Hematopoietic multipotent progenitor cell (in vitro differentiated cells): ENCODE measurements at regions not wholly inside any gene's neighbourhood (a gene's known extent, or its start where the extent isn't known, plus 50 kb on each side); places are given as distances from the start of the nearest gene placed in this dataset.
A peak's percentile ranks its signal among the peaks of the same experiment; 100 is the strongest.

Experiments used
- DNase-seq, 3 donors: peaks; one replicate each; pipeline ENCODE4 v3.0.0-alpha.2; 2011 to 2015; ENCODE audit warnings: low read depth in 2 of 3, low spot score in 2 of 3

DNA sequence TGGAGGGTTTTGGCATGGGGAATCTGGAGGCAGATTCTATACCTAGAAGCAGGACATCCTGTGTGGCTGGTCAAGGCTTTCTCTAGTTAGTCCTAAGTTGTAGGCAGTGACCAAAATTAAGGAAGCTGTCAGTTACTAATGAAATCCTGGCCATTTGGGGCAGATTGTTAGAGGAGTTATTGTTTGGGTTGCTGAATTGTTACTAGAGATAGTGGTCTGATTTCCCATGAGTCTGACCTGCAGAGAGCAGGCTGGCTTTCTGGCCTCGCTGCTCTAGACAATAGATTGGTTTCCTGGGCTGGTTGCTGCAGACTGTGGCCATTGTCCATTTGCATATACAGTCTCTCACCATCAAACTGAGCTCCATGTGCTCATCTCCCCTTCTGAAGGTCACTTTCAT lies 205.0 kb upstream of the SASH1 start:
- DNase-seq: no peak

- no peak for DNase-seq
Measured at GRCh38 chr6:148138573-148138972, 204.1 kb upstream of the SASH1 start.

GRCh38 chr6:148140772-148141557 lies 201.7 kb upstream of the SASH1 start:
- DNase-seq: no peak

DNA sequence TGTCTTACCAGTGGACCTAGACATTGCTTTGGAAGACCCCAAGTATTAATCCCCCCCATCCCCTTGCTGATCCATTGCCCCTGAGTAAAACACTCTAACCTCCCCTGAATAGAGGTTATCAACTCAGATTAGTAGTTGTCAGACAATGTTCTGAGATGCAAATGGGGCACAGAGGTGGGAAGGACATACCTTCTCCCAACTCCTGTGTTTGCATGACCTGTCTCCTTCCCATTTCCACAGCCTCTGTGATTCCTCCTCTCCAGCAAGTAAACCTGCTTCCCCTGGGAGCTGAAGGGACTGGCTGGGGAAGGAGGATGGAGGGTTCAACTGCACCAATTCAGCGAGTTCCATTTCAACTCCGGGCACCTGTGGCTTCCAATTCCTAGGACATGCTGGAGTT lies 199.8 kb upstream of the SASH1 start:
- DNase-seq: no peak

DNA sequence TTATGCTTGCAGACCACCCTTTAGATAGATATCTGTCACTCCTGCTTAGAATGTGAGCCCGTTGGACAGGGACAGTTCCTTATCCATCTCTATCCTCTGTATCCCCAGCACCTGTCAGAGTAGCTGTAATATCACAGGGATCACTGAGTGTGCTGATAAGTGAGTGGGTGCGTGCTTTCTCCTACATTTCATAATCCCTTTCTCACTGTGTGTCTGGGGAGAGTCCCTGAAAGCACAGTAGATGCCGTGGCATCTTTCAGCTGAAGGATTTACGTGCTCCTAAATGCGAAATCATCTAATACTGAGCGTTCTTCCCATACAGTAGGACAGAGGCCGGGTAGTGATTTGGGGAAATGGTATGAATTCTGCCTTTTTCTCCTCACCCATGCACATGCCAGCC lies 198.9 kb upstream of the SASH1 start:
- no peak for DNase-seq

DNA sequence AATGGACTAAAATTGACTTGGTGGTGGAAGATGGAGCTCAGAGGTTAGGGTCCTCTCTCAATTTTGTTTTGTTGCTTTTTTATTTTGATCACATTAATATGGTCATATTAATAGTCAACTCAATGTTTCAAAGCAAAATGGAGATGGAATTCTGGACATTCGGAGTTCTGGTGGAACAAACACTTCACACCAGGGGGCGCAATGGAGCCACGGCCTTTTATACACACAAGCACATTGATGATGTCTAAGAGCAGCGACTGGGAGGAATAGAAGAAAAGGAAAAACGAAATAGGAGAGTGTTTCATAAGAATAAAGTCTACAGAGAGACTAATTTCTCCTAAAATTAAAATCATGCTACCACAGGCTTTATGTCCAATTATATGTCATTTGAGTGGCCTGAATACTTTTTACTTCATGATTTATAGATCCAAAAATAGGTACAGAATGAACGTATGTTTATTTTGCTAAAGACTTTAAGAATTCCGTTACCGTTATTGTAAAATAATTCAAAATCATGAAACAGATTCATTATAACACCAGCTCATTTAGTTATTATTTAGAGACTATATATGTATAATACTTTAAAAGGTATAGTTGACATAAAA lies 197.6 kb upstream of the SASH1 start:
- DNase-seq: peak in 2 of 3 donors; percentile 46 to 80

GRCh38 chr6:148146717-148147462 lies 195.7 kb upstream of the SASH1 start:
- no peak for DNase-seq

- no peak for DNase-seq
Measured at GRCh38 chr6:148147463-148147830, 195.2 kb upstream of the SASH1 start.

DNA sequence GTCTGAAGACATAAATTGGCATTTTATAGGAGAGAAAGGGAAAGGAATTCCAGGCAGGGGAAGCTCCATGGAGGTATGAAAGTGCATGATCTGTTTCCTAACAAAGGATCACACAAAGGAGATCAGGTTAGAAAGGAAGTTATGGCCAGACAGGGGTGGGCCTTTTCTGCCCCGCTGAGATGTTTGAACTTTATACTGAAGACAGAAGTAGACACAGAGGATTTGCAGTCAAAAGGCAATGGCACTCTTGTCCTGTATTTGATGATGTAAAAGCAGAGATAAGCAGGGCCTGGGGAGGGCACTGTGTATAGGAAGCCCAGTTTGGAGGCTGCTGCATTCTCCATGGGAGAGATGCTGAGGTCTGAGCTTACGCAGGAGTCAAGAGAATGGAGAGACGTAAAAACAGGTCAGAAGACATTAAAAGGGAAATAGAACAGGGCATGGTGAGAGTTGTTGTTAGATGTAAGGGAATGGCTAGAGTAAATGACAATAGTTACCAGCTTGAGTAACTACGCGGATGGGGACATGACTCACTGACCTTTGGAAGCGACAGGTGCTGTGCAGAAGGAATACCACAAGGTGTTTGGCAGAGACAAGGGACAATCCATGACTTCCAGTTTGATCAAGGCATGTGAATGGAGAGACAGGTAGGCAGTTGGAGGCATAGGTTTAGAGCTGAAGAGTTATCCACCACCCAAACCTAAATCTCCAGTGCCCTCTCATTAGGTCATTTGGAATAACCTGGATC lies 190.6 kb upstream of the SASH1 start:
- DNase-seq: no peak

- no peak for DNase-seq
Measured at GRCh38 chr6:148154668-148155067, 188.0 kb upstream of the SASH1 start.

DNA sequence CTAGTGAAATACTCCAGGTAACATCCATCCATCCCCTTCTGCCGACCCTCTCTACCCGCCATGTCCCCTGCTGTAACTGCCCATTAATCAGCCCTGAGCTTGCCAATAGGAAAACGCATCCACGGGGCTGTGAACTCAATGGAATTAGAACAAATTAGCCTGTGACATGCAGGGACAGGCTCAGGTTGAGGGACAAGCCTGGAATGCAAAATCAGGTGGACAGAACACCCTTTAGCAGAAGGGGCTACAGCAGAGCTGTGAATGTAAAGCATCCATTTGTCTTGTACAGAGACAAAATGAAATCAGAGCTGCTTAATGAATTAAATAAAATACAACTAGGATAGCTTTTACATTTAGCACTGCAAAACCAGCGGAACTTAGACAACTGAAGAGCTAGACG lies 187.3 kb upstream of the SASH1 start:
- DNase-seq: no peak

- no peak for DNase-seq
Measured at GRCh38 chr6:148157841-148158240, 184.8 kb upstream of the SASH1 start.

DNA sequence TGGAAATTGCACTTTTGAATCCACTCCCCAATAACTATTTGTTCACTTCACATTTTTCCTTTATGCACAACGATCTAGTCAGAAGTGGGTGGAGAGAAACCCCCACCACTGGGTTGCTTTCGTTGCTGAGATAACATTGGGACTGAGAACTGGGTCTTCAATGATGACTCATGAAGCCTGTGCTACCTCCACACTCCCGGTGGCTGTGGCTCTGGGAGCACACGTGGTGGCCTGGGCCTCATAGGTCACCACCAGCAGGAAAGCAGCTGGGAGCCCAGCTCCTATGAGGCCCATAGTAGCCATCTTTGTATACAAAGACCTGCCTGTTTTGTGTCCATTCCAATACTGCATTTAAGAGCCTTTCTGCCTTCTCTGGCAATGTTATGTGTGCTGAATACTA lies 178.0 kb upstream of the SASH1 start:
- no peak for DNase-seq

- DNase-seq: peak in 2 of 3 donors; percentile 39 to 57
Measured at GRCh38 chr6:148166339-148166968, 176.2 kb upstream of the SASH1 start.

DNA sequence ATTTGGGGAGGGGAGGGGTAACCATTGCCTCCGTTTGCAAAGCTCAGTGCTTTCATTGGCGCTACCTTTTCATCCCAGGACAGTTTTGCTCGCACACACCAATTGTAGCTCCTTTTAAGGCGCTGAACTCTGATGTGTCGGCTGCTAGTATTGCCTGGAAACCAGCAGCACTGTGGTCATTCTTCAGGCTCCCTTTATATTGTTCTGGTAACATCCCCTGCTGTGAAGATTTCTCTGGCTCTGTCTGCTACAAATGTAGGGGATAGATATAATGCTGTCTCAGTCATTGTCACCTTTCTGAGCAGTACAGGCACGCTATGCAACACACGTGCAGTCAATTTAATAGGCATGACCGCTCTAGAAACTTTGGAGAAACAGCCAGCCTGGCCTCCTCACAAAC lies 172.9 kb upstream of the SASH1 start:
- DNase-seq: no peak

DNA sequence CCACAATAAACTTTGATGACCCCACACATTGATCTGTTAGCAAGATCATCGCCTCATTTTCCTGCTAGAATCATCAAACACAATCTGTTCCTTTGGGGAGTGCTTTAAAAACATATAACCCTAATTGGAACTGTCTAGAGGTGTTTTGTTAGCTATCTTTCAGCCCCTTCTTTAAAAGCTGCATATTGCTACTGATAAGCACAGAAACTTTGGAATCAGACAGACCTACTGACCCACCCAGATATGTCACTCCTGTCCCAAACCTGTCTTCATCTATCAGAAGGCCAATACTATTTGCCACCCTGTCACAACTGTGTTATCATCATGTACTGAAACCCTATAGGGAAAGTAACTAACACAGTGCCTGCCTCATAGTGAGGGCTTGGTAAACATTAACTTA lies 172.4 kb upstream of the SASH1 start:
- DNase-seq: no peak

GRCh38 chr6:148173548-148173947 lies 169.1 kb upstream of the SASH1 start:
- DNase-seq: no peak

DNA sequence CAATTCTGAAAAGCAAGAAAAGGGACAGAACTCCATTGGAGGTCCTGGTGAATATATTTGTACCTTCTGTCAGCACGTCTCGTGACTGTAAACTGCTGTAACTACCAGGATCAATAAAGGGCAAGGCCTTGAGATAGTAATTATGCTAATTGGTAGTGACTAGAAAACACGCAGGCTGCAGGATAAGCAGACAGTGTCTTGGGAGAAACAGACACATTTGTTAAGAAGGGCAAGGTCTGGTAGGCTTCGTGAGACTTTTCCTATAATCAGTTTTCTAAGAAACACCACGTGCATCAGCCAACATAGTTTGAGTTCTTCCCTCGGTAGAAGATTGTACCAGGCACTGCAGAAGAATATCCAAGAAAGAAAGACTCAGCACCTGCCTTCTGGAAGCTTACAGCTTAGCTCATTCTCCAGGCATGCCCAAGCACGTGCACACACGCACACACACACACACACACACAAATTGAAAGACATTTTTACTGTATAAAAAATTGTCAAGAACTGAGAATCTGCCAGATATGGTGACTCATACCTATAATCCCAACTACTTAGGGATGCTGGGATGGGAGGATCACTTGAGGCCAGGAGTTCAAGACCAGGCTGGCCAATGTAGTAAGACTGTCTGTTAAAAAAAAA lies 167.0 kb upstream of the SASH1 start:
- DNase-seq: no peak

DNA sequence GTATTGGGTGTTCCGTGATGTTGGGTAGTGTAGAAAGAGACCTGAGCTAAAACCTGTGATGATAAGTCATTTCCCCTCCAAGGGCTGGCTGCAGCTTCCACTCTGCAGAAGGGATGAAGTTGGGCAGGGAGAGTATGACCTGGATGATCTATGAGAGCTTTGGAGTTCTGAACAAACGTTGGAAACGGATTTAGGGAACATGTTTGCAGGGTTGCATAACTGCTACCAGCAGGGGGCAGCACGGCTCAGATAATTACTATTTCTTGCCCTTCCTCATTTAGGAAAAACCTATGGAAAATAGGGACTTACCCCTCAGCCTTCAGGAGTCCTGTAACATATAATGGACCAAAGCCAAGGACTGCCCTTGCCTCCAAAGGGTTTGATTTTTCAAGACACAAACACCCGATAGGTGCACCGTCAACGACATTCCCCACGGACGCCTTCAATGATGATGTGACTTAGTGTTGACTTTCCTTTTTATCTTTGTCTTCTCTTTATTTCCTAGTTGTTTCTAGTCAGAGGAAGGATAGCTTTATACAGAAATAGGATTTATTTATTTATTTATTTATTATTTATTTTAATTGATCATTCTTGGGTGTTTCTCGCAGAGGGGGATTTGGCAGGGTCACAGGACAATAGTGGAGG lies 164.9 kb upstream of the SASH1 start:
- peak in 2 of 3 donors; percentile 10 to 13 for DNase-seq

- peak in 1 of 3 donors; percentile 20 for DNase-seq
Measured at GRCh38 chr6:148179786-148180185, 162.9 kb upstream of the SASH1 start.
